K562 (cell line): ENCODE measurements at regions not wholly inside any gene's neighbourhood (a gene's known extent, or its start where the extent isn't known, plus 50 kb on each side); places are given as distances from the start of the nearest gene placed in this dataset.

Experiments
- ATAC-seq: fragments of 200-7000 bp; cut with Tn5 transposase; 3 replicates; pipeline ENCODE4 v1.9.1; 2020; ENCODE audit warnings: moderate library complexity
- BruUV-seq: library from RNA; stranded (reverse); fragments of 400-500 nt; replicated peaks from 2 replicates; lab custom pipeline; 2021; lab: Mats Ljungman, UMichigan
- CTCF ChIA-PET: fragments of 300-600 bp; formaldehyde crosslinking; extraction: SDS; loops from one replicate; lab custom pipeline; 2021; ENCODE audit warnings: low intra/inter-chr PET ratio; lab: Yijun Ruan, JAX
- POLR2A ChIA-PET: fragments of 300-600, 350-650 bp; sonication (Branson Sonifier 250); formaldehyde crosslinking; extraction: SDS; loops from one replicate; lab custom pipeline; 2021; ENCODE audit warnings: antibody characterized with exemption, inconsistent platforms; lab: Yijun Ruan, JAX
- DNase-seq, 4 experiments: peaks; one replicate each; pipeline versions ENCODE4 v3.0.0 to v3.0.0-alpha.2; 2011 to 2018; ENCODE audit warnings: low spot score in 3 of 4, mixed read lengths in 3 of 4; ENCODE audit errors: extremely low read depth in 1 of 4
- FAIRE-seq: peaks from 2 replicates; lab custom pipeline; 2011; peaks lifted over from hg19 to GRCh38; lab: Jason Lieb, UNC
- H2AFZ ChIP-seq: 2 replicates; pipeline ENCODE4 v1.6.0; 2011; ENCODE audit warnings: low read depth, low read length, control low read depth, inconsistent platforms
- H3K27ac ChIP-seq: fragments of 200-600 bp; 3 replicates; pipeline ENCODE4 v1.8.0; 2011; ENCODE audit warnings: low read depth, mild to moderate bottlenecking, control low read depth, inconsistent platforms, low read length, moderate library complexity, mixed read lengths; ENCODE audit errors: extremely low read depth
- H3K27me3 ChIP-seq, 2 experiments: fragments of 300-600 bp in 1 of 2; 2 replicates in 1 of 2; 3 replicates in 1 of 2; pipeline versions ENCODE4 v1.6.0 to v1.8.0; 2011; ENCODE audit warnings: inconsistent platforms in 2 of 2, low read length in 2 of 2, mild to moderate bottlenecking in 1 of 2, mixed read lengths in 1 of 2, moderate library complexity in 1 of 2; ENCODE audit not compliant: control insufficient read depth in 2 of 2, insufficient read depth in 2 of 2
- H3K36me3 ChIP-seq: fragments of 300-600 bp; 3 replicates; pipeline ENCODE4 v1.8.0; 2011; ENCODE audit warnings: mild to moderate bottlenecking, low read length, inconsistent platforms; ENCODE audit not compliant: control insufficient read depth, insufficient read depth
- H3K4me1 ChIP-seq, 2 experiments: fragments of 200-600 bp in 1 of 2; replicated peaks in 1 of 2; 2 replicates in 1 of 2; 3 replicates in 1 of 2; pipeline versions ENCODE4 v1.5.1 to v1.8.0; 2011; ENCODE audit warnings: inconsistent platforms in 2 of 2, low read length in 2 of 2, mild to moderate bottlenecking in 1 of 2, mixed read lengths in 1 of 2, moderate library complexity in 1 of 2; ENCODE audit not compliant: control insufficient read depth in 2 of 2, insufficient read depth in 2 of 2
- H3K4me2 ChIP-seq: 2 replicates; pipeline ENCODE4 v1.6.1; 2011; ENCODE audit warnings: low read length, control low read depth, inconsistent platforms, mixed read lengths; ENCODE audit not compliant: insufficient read depth
- H3K4me3 ChIP-seq: fragments of 200-600 bp; sonication (generic), shearing (Covaris generic); 2 replicates; pipeline ENCODE4 v1.5.1; 2016; ENCODE audit warnings: control low read depth, inconsistent platforms
- H3K79me2 ChIP-seq: fragments of 200-600 bp; 3 replicates; pipeline ENCODE4 v1.8.0; 2011; ENCODE audit warnings: low read length, inconsistent platforms; ENCODE audit not compliant: control insufficient read depth, insufficient read depth
- H3K9ac ChIP-seq, 2 experiments: 2 replicates each; pipeline versions ENCODE4 v1.6.0 to v1.6.1; 2011; ENCODE audit warnings: low read depth in 2 of 2, low read length in 2 of 2, control low read depth in 1 of 2, inconsistent platforms in 1 of 2, mild to moderate bottlenecking in 1 of 2, mixed read lengths in 1 of 2; ENCODE audit not compliant: insufficient read depth in 1 of 2
- H3K9me1 ChIP-seq: one replicate; pipeline ENCODE4 v1.6.0; 2011; ENCODE audit warnings: inconsistent platforms, mild to moderate bottlenecking, low read length, moderate library complexity; ENCODE audit not compliant: control insufficient read depth, insufficient read depth
- H3K9me3 ChIP-seq: replicated peaks from 2 replicates; pipeline ENCODE4 v1.5.1; 2011; ENCODE audit warnings: low read depth, low read length, inconsistent platforms; ENCODE audit not compliant: control insufficient read depth, insufficient read depth
- H4K20me1 ChIP-seq: replicated peaks from 2 replicates; pipeline ENCODE4 v1.6.1; 2011; ENCODE audit warnings: low read length, inconsistent platforms, mixed read lengths; ENCODE audit not compliant: control insufficient read depth, insufficient read depth
- MAFK ChIP-seq: IDR thresholded peaks from 2 replicates; pipeline ENCODE4 v1.6.1; 2011; ENCODE audit warnings: low read length, improper control_type of control experiment
- SIN3B ChIP-seq: fragments of 450-650 bp; IDR thresholded peaks from 2 replicates; pipeline ENCODE4 v1.6.1; 2017; ENCODE audit warnings: low read depth, mild to moderate bottlenecking, moderate library complexity
- SNRNP70 ChIP-seq: fragments of 200-400 bp; formaldehyde crosslinking; optimal IDR thresholded peaks from 2 replicates; pipeline ENCODE3; 2017; ENCODE audit warnings: low read depth, low read length
- TEAD4 ChIP-seq, 2 experiments: sonication (generic) in 1 of 2; formaldehyde crosslinking in 1 of 2; IDR thresholded peaks; 2 replicates each; pipeline versions ENCODE4 v1.6.1 to v1.8.0; 2012 to 2022; ENCODE audit warnings: borderline replicate concordance in 1 of 2, inconsistent platforms in 1 of 2, low read length in 1 of 2, mild to moderate bottlenecking in 1 of 2, missing genetic modification reagents in 1 of 2
- ZNF316 ChIP-seq: fragments of 450-650 bp; IDR thresholded peaks from 2 replicates; pipeline ENCODE4 v1.6.1; 2016
- WGBS: fragments of 100-300 bp; shearing (Covaris generic); methylation state at CpG from one replicate; pipeline ENCODE4 v1.1.6; 2016; ENCODE audit warnings: low coverage, mixed read lengths; ENCODE audit not compliant: insufficient coverage; ENCODE audit errors: missing lambda C conversion rate; 5-methylcytosine and 5-hydroxymethylcytosine counted together
- in situ Hi-C: fragments of 300-500 bp; cut with MboI; formaldehyde crosslinking; loops from 4 replicates; pipeline ENCODE4 v1.15.0; 2018; ENCODE audit warnings: inconsistent platforms, mixed read lengths
- intact Hi-C: fragments of 100-400 bp; cut with micrococcal nuclease; formaldehyde crosslinking; loops from 2 replicates; pipeline ENCODE4 v1.14.2; 2022
- TF ChIP-seq, protein P1 (sequence below): fragments of 250-450 bp; sonication (Bioruptor Pico); IDR thresholded peaks from 2 replicates; pipeline ENCODE4 v1.6.1; 2021; ENCODE audit warnings: mild to moderate bottlenecking
- TF ChIP-seq, protein P2 (sequence below): fragments of 250-450 bp; sonication (Bioruptor Pico); IDR thresholded peaks from 2 replicates; pipeline ENCODE4 v1.8.0; 2021; ENCODE audit warnings: moderate library complexity, mild to moderate bottlenecking, inconsistent platforms
- TF ChIP-seq, protein P3 (sequence below): sonication (generic); formaldehyde crosslinking; IDR thresholded peaks from 2 replicates; pipeline ENCODE4 v1.8.0; 2022; ENCODE audit warnings: missing genetic modification reagents, mild to moderate bottlenecking, borderline replicate concordance
- TF ChIP-seq, protein P4 (sequence below): sonication (generic); formaldehyde crosslinking; IDR thresholded peaks from 2 replicates; pipeline ENCODE4 v1.8.1; 2023; ENCODE audit warnings: mild to moderate bottlenecking, missing genetic modification reagents
- TF ChIP-seq, protein P5 (sequence below): fragments of 450-650 bp; IDR thresholded peaks from 2 replicates; pipeline ENCODE4 v1.7.1; 2018; ENCODE audit warnings: mild to moderate bottlenecking, low read depth; ENCODE audit not compliant: partially characterized antibody

DNA sequence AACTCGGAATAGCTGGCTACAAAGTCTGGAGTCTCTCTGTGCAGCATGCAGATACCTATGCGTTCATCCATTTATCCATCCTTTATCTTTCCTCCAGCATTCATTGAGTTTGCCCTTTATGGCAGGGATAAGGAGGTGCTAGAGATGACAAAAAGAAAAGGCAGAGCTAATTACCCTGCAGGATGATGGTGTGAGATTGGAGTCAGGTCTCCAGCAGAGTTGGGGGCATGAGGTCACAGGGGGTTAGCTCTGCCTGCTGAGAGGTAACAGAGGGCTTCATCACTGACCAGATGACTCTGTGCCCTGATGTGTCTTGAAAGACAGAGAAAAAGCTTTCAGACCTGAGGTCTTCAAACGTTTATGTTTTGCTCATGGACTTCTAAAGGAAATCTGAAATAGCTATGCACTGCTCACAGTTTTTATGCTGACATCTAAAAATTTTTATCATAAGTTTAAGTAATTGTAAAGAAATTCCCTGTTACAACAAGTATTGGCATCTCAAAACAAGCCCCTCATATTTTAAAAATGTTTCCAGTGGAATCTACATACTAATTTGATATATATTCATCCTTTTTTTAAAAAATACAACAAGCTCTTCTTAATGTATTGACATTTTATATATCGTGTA is 132.3 kb upstream of the ANKRD28 start (continued):
- TF ChIP-seq, protein P1, sequence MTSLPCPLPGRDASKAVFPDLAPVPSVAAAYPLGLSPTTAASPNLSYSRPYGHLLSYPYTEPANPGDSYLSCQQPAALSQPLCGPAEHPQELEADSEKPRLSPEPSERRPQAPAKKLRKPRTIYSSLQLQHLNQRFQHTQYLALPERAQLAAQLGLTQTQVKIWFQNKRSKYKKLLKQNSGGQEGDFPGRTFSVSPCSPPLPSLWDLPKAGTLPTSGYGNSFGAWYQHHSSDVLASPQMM (CRISPR knock-in tag), result no peak
- TF ChIP-seq SNRNP70 (no peak), ZNF316 (peak; percentile 75), MAFK (peak; percentile 25; the same call in 1 of the 2 replicates)
- TF ChIP-seq, protein P2, sequence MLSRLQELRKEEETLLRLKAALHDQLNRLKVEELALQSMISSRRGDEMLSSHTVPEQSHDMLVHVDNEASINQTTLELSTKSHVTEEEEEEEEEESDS, result no peak

DNA sequence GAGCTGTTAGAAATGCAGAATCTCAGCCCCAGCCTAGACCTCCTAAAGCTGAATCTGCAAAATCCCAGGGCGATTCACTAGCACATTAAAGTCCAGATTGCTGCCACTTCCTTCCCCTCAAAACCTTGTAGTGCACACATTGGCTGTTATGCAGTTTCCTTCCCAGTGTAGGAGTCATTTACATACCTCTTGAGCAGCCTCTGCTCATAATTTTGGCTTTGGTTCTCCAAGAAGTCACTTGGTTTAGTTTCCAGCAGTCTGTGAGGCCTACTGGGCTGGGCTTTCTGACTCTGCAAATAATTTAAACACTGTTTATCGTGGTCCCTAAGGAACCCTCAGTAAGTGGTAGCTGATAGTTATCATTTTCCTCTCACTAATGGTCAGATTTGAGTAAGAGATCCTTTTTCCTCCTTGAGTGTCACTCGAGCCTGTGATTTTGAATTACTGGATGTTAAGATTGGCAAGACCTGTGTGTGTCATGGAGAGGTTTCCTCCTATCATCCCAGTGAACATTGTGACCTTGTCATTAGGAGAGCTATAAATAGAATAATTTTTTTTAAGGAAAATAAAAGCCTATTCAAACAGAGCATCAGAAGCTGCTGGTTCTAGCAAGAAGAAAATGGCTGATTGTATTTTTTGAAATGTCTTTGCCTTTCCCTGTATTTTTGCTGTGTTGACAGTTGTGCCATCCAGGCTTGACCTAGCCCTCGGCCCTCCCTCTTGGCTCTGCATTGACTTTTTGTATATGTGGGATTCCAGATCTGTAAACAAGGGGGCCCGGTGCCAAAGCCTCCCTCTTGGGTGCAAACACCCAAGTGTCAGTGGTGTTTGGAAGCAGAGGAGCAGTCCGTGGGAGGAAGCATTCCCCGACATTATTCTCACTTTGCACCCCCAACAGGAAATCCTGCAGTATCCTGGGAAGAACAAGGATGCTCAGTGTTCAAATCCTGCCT is 134.8 kb upstream of the ANKRD28 start:
- FAIRE-seq (no peak), DNase-seq (no peak), ATAC-seq (no peak)
- Histone ChIP-seq H3K4me1 (no peaks in the 10 kb centered on the region), H3K27ac (no peak overlapping the region), H2AFZ (no peak overlapping the region), H3K36me3 (no peaks in the 10 kb centered on the region), H3K79me2 (no peaks in the 10 kb centered on the region), H3K9me3 (no peaks in the 10 kb centered on the region), H3K4me2 (no peak overlapping the region), H3K9me1 (no peaks in the 10 kb centered on the region), H3K9ac (no peak overlapping the region), H3K4me3 (no peak overlapping the region), H4K20me1 (no peaks in the 10 kb centered on the region), H3K27me3 (peaks cover 12 to 24% of the 10 kb centered on the region in 2 experiments; a peak in 4 of 5 replicates)
- under 1% methylated on average over 7 of the region's 7 CpGs for WGBS
- ChIA-PET POLR2A (no interaction called here), CTCF (no interaction called here)
- in situ Hi-C loops, result no loop called here
- BruUV-seq, result no TSS peak
- intact Hi-C loops, result no loop called here
- TF ChIP-seq, protein P3, sequence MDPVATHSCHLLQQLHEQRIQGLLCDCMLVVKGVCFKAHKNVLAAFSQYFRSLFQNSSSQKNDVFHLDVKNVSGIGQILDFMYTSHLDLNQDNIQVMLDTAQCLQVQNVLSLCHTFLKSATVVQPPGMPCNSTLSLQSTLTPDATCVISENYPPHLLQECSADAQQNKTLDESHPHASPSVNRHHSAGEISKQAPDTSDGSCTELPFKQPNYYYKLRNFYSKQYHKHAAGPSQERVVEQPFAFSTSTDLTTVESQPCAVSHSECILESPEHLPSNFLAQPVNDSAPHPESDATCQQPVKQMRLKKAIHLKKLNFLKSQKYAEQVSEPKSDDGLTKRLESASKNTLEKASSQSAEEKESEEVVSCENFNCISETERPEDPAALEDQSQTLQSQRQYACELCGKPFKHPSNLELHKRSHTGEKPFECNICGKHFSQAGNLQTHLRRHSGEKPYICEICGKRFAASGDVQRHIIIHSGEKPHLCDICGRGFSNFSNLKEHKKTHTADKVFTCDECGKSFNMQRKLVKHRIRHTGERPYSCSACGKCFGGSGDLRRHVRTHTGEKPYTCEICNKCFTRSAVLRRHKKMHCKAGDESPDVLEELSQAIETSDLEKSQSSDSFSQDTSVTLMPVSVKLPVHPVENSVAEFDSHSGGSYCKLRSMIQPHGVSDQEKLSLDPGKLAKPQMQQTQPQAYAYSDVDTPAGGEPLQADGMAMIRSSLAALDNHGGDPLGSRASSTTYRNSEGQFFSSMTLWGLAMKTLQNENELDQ (CRISPR knock-in tag), result no peak
- TF ChIP-seq, protein P4, sequence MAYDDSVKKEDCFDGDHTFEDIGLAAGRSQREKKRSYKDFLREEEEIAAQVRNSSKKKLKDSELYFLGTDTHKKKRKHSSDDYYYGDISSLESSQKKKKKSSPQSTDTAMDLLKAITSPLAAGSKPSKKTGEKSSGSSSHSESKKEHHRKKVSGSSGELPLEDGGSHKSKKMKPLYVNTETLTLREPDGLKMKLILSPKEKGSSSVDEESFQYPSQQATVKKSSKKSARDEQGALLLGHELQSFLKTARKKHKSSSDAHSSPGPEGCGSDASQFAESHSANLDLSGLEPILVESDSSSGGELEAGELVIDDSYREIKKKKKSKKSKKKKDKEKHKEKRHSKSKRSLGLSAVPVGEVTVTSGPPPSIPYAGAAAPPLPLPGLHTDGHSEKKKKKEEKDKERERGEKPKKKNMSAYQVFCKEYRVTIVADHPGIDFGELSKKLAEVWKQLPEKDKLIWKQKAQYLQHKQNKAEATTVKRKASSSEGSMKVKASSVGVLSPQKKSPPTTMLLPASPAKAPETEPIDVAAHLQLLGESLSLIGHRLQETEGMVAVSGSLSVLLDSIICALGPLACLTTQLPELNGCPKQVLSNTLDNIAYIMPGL (CRISPR knock-in tag), result no peak
- TF ChIP-seq, protein P5, sequence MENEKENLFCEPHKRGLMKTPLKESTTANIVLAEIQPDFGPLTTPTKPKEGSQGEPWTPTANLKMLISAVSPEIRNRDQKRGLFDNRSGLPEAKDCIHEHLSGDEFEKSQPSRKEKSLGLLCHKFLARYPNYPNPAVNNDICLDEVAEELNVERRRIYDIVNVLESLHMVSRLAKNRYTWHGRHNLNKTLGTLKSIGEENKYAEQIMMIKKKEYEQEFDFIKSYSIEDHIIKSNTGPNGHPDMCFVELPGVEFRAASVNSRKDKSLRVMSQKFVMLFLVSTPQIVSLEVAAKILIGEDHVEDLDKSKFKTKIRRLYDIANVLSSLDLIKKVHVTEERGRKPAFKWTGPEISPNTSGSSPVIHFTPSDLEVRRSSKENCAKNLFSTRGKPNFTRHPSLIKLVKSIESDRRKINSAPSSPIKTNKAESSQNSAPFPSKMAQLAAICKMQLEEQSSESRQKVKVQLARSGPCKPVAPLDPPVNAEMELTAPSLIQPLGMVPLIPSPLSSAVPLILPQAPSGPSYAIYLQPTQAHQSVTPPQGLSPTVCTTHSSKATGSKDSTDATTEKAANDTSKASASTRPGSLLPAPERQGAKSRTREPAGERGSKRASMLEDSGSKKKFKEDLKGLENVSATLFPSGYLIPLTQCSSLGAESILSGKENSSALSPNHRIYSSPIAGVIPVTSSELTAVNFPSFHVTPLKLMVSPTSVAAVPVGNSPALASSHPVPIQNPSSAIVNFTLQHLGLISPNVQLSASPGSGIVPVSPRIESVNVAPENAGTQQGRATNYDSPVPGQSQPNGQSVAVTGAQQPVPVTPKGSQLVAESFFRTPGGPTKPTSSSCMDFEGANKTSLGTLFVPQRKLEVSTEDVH, result no peak
- no peak for TF ChIP-seq TEAD4 (IDR thresholded peaks at IDR 0.05; ENCODE audit: low read length)
- no peak for TF ChIP-seq TEAD4 (CRISPR knock-in tag; IDR thresholded peaks at IDR 0.05; ENCODE audit: borderline replicate concordance)
- TF ChIP-seq SIN3B, result no peak
